ENCODE measurements at regions not wholly inside any gene's neighbourhood (a gene's known extent, or its start where the extent isn't known, plus 50 kb on each side); places are given as distances from the start of the nearest gene placed in this dataset.

DNA sequence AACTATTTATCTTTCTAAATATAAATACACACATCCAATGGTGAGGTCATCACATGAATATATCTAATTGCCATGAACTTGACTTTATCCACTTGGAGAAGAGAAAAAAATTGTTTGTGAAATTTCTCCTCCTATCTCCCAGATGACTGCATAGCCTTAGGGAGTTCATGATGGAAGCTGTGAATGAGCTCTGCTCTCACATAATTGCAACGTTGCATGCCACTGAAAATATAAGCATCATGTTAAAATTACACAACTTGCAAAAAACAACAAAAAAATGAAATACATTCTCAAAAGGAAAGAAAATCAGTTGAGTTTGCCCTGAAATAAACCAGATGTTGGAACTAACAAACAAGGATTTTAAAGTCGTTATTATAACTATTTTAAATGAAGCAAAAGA, 50.6 kb upstream of the OSR1 start:
- DNase-seq = no peak

DNA sequence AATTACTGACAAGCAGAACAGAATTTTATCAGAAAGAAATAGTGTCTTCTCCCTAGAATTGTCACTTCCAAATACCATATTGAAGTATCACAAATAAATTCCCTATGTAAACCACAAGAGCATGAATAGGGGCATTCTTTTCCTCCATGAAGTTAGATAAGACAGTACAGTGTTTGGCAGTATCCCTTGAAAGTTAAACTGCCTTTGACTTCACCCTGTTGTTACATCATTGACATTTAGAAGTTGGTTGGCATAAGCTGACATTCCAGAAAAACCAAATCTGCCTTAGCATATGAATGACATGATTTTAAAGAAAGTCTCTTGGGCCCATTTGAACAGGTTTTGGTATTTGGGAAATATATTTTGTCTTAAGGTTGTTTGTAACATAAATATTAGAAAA, 50.2 kb upstream of the OSR1 start:
- no peak for DNase-seq
